ENCODE measurements at regions not wholly inside any gene's neighbourhood (a gene's known extent, or its start where the extent isn't known, plus 50 kb on each side); places are given as distances from the start of the nearest gene placed in this dataset.

- Histone ChIP-seq H3K14ac (replicated peaks; ENCODE audit: low read depth, low read length) (no peak overlapping the region), H3K4me2 (ENCODE audit: low read depth, low read length) (no peak overlapping the region), H3K9ac (ENCODE audit: low read depth, low read length) (no peak overlapping the region), H4K20me1 (ENCODE audit: insufficient read depth, low read length) (no peaks in the 10 kb centered on the region), H2AK9ac (replicated peaks; ENCODE audit: low read depth, low read length, poor library complexity) (no peak overlapping the region), H3K4ac (ENCODE audit: low read depth, low read length) (no peak overlapping the region), H4K5ac (ENCODE audit: low read depth, low read length) (no peak overlapping the region), H2BK15ac (ENCODE audit: low read depth, low read length) (no peak overlapping the region), H3K27me3 (ENCODE audit: control insufficient read depth, insufficient read depth, low read length) (no peaks in the 10 kb centered on the region), H3K79me1 (ENCODE audit: low read depth in 1 of 2, low read length in 2 of 2) (no peaks in the 10 kb centered on the region), H3K9me3 (ENCODE audit: control insufficient read depth, insufficient read depth, low read length) (no peaks in the 10 kb centered on the region), H3K56ac (ENCODE audit: extremely low read depth, insufficient read depth, low read length) (no peak overlapping the region), H4K8ac (ENCODE audit: low read depth in 2 of 2, low read length in 2 of 2) (no peak overlapping the region), H3K9me1 (ENCODE audit: insufficient read depth, low read length) (no peaks in the 10 kb centered on the region), H4K91ac (ENCODE audit: insufficient read depth, low read depth, low read length) (no peak overlapping the region), H2AK5ac (ENCODE audit: low read depth, low read length) (no peak overlapping the region), H3K23ac (ENCODE audit: low read depth, low read length) (no peak overlapping the region), H2AFZ (replicated peaks; ENCODE audit: low read length, poor library complexity) (no peak overlapping the region), H3K27ac (ENCODE audit: insufficient read depth, low read length) (no peak overlapping the region), H2BK5ac (ENCODE audit: low read depth, low read length, poor library complexity, severe bottlenecking) (no peak overlapping the region), H3K4me3 (ENCODE audit: insufficient read depth, low read depth, low read length) (no peak overlapping the region), H3K4me1 (ENCODE audit: control insufficient read depth, insufficient read depth, low read length) (no peaks in the 10 kb centered on the region), H3K36me3 (ENCODE audit: control insufficient read depth, insufficient read depth, low read length) (no peaks in the 10 kb centered on the region), H2BK120ac (ENCODE audit: low read depth, low read length) (no peak overlapping the region), H2BK20ac (ENCODE audit: low read depth, low read length) (no peak overlapping the region), H3K18ac (ENCODE audit: low read depth, low read length) (no peak overlapping the region)
- CTCF ChIA-PET, result no interaction called here
- no peak for ATAC-seq (ENCODE audit: low read depth)
- TF ChIP-seq CTCF (conservative IDR thresholded peaks at IDR 0.05; ENCODE audit: low read depth, low read length) (no peak), FOS (IDR thresholded peaks at IDR 0.05; ENCODE audit: low read depth, low read length) (no peak), ELK1 (IDR thresholded peaks at IDR 0.05; ENCODE audit: borderline replicate concordance, low read depth, low read length) (no peak), USF2 (IDR thresholded peaks at IDR 0.05; ENCODE audit: low read depth, low read length) (no peak), MXI1 (IDR thresholded peaks at IDR 0.05; ENCODE audit: borderline replicate concordance, low read depth, low read length) (no peak), SMC3 (IDR thresholded peaks at IDR 0.05; ENCODE audit: low read depth, low read length) (no peak), POLR2A (IDR thresholded peaks at IDR 0.05; ENCODE audit: low read depth, low read length) (no peak), MAZ (IDR thresholded peaks at IDR 0.05; ENCODE audit: borderline replicate concordance, low read depth, low read length) (no peak), BHLHE40 (IDR thresholded peaks at IDR 0.05; ENCODE audit: low read depth, low read length) (no peak), RCOR1 (IDR thresholded peaks at IDR 0.05; ENCODE audit: insufficient replicate concordance, low read length) (no peak), MAFK (IDR thresholded peaks at IDR 0.05; ENCODE audit: low read depth, low read length) (no peak), RFX5 (IDR thresholded peaks at IDR 0.05; ENCODE audit: low read depth, low read length) (no peak), RAD21 (IDR thresholded peaks at IDR 0.05; ENCODE audit: low read length) (no peak), CHD1 (IDR thresholded peaks at IDR 0.05; ENCODE audit: low read depth, low read length) (no peak), NFE2L2 (IDR thresholded peaks at IDR 0.05; ENCODE audit: low read depth, low read length) (no peak), CEBPB (IDR thresholded peaks at IDR 0.05; ENCODE audit: low read depth, low read length) (no peak)
- 13% methylated on average over 1 of the region's 2 CpGs; no CpG with 5 or more reads in 1 of the 2 experiments for WGBS, 2 experiments (ENCODE audit: extremely low coverage in 2 of 2, insufficient read length in 1 of 2)
- in situ Hi-C loops (cut with MboI; ENCODE audit: low sequenced_read_pairs), result no loop called here
- DNase-seq, result no peak
- BruUV-seq (replicated peaks), result no TSS peak
- POLR2A ChIA-PET (ENCODE audit: unreplicated experiment), result no interaction called here
- intact Hi-C loops (cut with micrococcal nuclease), result loop anchor here (10.0 kb wide), 1 partner anchor 769 kb away; no protein-coding TSS in a partner anchor
- dilution Hi-C loops (cut with HindIII; ENCODE audit: low sequenced_read_pairs, unreplicated experiment), result no loop called here
Measured at GRCh38 chr12:102776041-102776440, 141.0 kb downstream of the PAH start.
